T47D (cell line): ENCODE measurements at regions not wholly inside any gene's neighbourhood (a gene's known extent, or its start where the extent isn't known, plus 50 kb on each side); places are given as distances from the start of the nearest gene placed in this dataset.

Source experiments
- DNase-seq, 2 experiments: peaks; one replicate each; pipeline versions ENCODE4 v3.0.0 to v3.0.0-alpha.2; 2011 to 2012; ENCODE audit warnings: low read depth in 1 of 2, low spot score in 1 of 2
- JUND ChIP-seq: IDR thresholded peaks from 2 replicates; pipeline ENCODE4 v1.6.1; 2012; ENCODE audit warnings: low read depth
- in situ Hi-C: cut with HindIII; loops from 2 replicates; pipeline ENCODE4 v1.10.0; 2016; ENCODE audit warnings: low sequenced_read_pairs, low pct_unique_long_range_greater_than_20kb

DNA sequence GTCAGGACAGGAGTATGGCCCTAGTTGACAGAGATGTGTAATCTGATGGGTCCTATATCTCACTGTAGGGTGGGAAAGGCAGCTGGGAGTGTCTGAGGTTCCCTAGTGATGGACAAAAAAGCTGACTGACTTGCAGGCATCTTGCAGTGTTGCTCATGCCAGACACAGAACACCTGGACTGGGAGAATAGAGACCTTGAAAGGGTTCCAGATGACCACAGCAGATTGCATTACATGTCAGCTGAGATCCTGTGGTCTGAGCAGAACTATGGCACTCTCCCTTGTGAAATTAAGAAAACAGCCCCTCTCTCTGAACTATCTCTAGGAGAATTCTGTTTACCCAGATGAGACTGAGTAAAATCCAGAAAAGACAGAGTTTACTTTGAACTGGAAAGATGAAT lies 212.6 kb upstream of the MAN1A1 start:
- no peak for TF ChIP-seq JUND
- in situ Hi-C loops = no loop called here

DNA sequence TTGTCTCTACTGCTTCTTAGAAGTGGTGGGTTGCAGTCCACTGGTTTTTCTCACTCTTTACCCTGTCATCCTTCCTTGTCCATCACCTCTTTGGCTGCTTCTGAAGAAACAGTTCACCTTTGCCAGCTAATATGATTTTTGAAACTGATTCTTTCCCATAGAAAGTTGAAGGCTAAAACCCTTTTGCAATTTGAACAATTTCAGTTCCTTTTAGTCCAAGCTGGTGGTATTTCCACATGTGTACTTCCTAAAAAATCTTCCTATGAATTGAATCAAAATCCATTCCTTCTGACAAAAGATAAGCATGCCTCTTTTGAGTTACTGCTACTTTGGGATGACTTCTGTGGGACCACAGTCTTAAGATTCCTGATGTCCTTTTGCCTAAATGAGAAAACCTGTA lies 210.0 kb upstream of the MAN1A1 start:
- TF ChIP-seq JUND = no peak
- in situ Hi-C loops = no loop called here
- no peak for DNase-seq

More for the DNA sequence above, 212.6 kb upstream of the MAN1A1 start:
- DNase-seq = no peak

DNA sequence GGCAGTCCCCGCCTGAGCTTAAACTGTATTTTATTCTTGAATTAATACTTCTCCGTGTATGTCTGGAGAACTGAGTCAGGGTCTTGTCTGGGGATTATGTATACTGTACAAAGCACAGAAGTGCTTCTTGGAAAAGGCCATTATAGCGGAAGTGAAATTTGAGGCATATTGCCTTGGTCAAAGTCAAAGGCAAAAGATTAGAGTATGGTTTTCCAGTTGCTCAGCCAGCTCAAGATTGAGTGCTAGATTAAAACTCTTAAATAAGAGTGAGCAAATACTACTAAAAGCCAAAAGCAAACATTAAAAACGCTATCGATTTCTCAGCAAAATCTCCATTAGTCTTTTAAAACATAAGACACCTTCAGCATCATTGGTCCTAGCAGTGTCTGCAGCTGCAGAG lies 207.7 kb upstream of the MAN1A1 start:
- TF ChIP-seq JUND = no peak
- no peak for DNase-seq
- in situ Hi-C loops = no loop called here

DNA sequence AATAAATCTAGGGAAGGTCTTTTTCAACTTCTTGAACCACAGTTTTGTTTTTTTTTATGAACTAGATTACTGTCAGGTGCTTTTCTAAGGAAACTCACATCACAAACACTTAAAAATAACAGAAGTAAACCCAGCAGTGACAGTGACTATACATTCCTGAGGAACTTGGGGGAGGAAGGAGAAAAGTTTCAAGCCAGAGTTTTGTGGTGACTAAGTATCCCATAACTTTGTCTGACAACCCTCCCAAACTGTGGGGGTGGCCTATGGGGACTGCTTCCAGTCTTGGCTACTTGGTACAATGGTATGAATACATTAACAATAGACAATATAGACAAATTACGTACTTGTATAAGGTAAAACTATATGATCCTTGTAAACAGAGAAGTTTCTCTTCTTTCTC lies 202.5 kb upstream of the MAN1A1 start:
- no peak for TF ChIP-seq JUND
- in situ Hi-C loops = no loop called here
- DNase-seq = no peak

DNA sequence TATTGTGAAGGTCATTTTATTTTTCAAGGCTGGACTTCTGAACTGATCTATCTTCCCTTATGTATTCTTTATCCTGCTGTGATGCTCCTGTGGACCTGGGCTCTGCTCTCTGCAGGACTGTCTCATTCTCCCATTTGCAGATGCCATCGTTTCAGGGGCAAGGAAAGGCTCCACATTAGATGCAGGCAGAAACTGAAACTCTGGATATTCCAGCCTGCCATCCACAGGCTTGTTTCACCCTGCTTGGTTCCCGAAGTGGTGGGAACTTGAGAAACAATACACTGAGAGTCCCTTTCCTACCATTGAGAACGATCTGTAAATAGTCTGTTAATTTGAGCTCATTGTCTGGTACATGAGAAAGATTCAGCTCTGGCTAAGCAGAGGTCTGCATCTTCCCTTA lies 197.5 kb upstream of the MAN1A1 start:
- no peak for TF ChIP-seq JUND
- no peak for DNase-seq
- in situ Hi-C loops = no loop called here

DNA sequence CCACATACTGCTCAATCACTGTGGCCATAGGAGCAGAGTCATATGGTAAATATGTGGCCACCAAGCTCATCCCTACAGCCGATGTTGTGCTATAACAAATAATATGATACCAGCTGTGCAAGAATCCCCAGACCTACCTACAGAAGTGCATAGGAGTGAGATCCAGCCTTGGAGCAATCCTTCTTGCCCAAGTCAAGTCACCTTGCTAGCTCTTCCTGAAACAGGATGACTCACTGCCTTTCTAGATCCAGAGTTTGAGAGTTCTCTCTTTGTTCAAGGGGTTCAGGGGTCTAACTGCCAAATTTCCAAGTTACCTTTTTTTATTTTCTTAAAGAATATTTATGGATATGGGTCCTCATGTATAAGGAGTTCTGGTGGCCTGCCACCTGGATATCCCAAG lies 195.7 kb upstream of the MAN1A1 start:
- no peak for TF ChIP-seq JUND
- no peak for DNase-seq
- in situ Hi-C loops = no loop called here

DNA sequence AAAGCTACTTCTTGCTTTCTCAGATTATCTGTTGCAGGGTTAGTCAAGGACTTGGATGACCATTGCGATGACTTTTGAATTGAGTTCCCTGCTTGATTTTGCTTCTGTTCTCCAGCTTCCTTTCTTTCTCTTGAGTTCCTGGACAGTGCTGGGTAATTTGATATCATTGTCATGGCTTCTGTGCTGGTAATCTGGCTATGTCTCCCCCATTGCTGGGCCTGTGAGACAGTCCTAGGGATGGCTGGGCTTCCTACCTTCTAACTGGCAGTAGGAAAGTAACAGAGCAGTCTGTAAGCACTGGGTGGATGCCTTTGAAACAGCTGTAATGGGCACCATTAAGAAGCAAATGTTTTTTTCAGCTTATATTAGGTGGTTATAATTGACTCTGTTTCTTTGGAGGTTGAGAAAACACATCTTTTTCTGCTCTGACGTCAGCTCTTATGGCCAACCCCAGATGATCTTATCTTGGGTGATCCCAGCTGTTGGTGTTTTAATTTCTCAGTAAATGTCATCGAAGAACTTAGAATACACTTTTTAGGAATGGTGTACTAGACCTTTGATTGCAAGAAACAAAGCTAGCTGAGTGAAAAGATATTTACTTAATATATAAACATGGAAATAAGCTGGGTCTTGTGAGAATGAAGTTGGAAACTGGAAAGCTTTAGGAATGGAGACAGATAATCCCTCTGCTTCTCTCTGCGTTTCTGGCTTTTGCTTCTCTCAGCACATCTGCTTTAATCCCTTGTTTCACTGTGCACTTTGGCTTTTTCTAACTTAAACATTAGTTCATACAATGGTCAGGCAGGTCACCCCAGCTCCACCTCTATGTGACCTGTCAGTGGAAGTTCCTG lies 195.0 kb upstream of the MAN1A1 start:
- no peak for TF ChIP-seq JUND
- in situ Hi-C loops = no loop called here
- DNase-seq = no peak

DNA sequence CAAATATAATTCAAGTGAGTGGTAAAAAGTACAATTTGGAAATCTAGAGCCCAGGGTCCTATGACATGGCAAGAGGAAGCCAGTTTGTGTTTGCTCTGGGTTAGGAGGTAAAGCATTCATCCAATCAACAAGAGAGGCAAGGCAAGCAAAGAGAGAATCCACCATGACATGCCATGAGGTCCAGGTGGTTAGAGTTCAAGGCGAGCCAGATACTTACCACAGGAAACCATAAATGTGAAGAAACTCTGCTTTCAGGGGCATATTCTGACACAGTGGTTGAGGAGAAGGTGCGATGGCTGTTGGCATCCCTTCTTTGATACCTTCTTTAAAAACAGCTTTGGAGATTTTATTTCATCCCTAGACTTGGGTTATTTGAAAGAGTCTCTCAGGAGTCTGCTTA lies 193.8 kb upstream of the MAN1A1 start:
- no peak for TF ChIP-seq JUND
- DNase-seq = no peak
- in situ Hi-C loops = no loop called here

DNA sequence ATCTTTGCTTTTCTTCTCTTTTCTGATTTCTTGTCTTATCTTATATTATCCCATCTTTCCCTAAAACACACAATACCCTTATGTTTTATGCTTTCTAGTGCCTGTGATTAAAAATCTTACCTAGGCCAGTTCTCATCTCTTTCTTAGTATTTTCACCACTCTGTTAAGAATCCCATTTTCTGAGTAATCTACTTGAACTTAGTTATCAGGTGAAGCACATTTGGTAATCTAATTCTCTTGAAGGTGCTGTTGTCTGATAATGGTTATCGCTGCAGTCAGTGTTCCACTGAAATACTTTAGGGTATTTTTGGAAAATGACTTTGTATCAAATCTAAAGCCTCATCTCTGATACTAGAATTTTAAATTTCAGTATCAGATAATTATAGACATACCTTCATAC lies 192.5 kb upstream of the MAN1A1 start:
- no peak for TF ChIP-seq JUND
- no peak for DNase-seq
- in situ Hi-C loops = no loop called here

DNA sequence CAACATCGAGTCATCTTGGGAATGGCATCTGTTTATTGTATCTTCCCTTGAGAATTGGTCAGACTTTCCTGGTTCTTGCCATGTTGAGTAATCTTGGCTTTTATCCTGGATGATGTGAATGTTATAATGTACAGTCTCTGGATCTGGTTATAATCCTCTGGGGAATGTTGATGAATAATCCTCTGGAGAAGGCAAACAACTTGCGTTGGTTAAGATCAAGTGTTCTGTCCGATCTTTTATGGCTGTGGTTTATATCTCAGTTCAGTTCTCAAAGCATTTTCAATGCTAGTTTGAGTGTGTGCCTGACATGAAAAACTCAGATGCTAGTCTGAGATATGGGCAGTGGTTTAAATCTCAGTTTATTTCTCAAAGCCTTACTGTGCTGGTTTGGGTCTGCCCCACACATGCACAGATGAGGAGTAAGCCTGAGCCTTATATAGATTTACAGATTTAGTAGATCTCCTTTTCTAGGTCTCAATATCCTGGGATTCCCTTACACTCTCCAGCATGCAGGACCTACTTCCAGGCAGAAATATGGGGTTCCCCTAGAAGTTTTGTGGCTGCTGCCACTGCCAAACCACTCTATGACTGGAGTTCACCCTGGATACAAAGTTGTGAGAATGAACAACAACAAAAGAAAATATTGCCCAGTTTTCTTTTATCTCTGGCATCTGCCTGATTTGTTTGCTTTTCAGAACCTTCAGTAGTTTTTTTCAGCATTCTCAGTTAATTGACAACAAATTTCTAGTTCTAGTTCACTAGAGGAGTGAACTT lies 191.8 kb upstream of the MAN1A1 start:
- no peak for TF ChIP-seq JUND
- DNase-seq = no peak
- in situ Hi-C loops = no loop called here

DNA sequence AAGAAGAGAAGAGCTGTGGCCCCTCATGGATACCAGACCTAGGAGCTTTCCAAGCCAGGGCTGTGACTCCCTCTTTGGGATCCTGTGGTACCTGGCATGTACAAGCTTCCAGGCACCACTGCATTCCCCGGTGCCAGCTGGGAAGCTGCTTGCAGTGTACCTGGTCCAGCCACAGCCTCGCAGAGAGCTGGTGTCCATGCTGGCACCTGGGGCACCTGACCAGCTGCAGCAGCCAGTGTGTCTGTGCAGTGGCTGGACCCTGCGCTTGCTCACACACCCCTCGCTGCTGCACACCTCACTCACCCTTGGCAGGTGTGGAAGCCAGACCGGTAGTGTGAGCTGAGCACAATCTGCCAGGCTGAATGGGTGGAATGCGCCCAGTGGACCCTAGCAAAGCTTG lies 190.9 kb upstream of the MAN1A1 start:
- no peak for DNase-seq
- no peak for TF ChIP-seq JUND
- in situ Hi-C loops = no loop called here

DNA sequence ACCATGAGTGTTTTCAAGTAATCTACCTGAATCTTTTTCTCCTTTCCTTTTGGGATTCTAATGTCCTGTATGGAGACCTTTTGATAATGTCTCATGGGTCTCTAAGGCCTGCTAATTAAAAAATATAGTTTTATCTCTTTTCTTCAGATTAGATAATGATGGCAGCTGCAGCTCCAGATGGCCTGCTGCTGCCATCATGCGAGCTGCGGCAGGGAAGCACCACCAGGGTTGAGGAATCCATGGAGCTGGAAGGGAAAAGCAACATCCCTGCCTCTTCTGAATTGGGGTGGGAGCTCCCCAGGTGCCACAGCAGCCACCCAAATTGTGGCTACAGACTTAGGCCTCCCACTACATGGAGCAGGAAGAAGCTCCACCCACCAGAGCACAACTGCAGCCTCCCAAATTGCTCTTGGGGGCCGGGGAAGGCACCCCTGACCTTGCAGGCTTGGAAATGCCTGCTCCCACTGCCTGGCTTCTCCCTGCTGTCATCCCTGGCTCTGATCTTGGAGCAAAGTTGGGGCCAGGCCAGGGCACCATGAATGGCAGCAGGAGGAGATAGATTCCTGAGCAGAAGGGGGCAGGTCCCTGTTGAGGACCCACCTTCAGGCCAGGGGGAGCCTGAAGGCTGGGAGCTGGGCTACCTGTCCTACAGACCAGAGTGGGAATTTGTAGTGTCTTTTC lies 189.6 kb upstream of the MAN1A1 start:
- TF ChIP-seq JUND = no peak
- no peak for DNase-seq
- in situ Hi-C loops = no loop called here

DNA sequence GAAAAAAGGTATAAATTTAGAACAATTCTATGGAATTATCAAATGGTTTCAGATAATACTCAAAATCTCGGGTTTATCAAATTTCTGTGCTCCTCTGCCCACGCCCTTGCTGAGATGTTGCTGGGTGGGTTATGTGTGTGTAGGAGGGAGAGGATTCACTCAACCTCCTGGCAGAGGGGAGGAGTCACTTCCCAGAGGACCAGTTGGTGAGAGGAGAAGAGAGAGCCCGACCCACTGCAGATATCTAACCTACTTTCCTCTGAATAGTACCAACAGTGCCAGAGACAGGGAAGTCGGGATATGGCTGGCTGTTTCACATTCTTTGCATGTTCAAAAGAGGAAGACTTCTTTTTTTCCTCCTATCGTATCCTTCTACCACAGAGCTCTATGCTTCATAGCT lies 187.1 kb upstream of the MAN1A1 start:
- DNase-seq = no peak
- in situ Hi-C loops = no loop called here
- TF ChIP-seq JUND = no peak
